ENCODE measurements at regions not wholly inside any gene's neighbourhood (a gene's known extent, or its start where the extent isn't known, plus 50 kb on each side); places are given as distances from the start of the nearest gene placed in this dataset.

- no peak overlapping the region for H3K4me3 Mint-ChIP-seq
- H3K9me3 Mint-ChIP-seq: no peaks in the 10 kb centered on the region
- no peaks in the 10 kb centered on the region for H3K27me3 ChIP-seq
- no peak overlapping the region for H3K9ac ChIP-seq
- no peaks in the 10 kb centered on the region for H3K27me3 Mint-ChIP-seq (ENCODE audit: insufficient read depth, low read depth)
- no peak overlapping the region for H3K4me2 ChIP-seq
- no peaks in the 10 kb centered on the region for H3K9me3 ChIP-seq (ENCODE audit: low read depth)
- H3K36me3 ChIP-seq: no peaks in the 10 kb centered on the region
- no peak overlapping the region for H3K4me3 ChIP-seq
- peak overlapping the region; percentile 0 for H2AFZ ChIP-seq (replicated peaks)
- TF ChIP-seq EZH2 (IDR thresholded peaks at IDR 0.05) (no peak), EZH2phosphoT487 (IDR thresholded peaks at IDR 0.05) (no peak)
- TF ChIP-seq, protein P1, sequence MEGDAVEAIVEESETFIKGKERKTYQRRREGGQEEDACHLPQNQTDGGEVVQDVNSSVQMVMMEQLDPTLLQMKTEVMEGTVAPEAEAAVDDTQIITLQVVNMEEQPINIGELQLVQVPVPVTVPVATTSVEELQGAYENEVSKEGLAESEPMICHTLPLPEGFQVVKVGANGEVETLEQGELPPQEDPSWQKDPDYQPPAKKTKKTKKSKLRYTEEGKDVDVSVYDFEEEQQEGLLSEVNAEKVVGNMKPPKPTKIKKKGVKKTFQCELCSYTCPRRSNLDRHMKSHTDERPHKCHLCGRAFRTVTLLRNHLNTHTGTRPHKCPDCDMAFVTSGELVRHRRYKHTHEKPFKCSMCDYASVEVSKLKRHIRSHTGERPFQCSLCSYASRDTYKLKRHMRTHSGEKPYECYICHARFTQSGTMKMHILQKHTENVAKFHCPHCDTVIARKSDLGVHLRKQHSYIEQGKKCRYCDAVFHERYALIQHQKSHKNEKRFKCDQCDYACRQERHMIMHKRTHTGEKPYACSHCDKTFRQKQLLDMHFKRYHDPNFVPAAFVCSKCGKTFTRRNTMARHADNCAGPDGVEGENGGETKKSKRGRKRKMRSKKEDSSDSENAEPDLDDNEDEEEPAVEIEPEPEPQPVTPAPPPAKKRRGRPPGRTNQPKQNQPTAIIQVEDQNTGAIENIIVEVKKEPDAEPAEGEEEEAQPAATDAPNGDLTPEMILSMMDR (IDR thresholded peaks at IDR 0.05): no peak
- no peaks in the 10 kb centered on the region for H3K79me2 ChIP-seq (ENCODE audit: low read depth)
- no peaks in the 10 kb centered on the region for H3K36me3 Mint-ChIP-seq
- H3K27ac ChIP-seq: no peak overlapping the region
- no peaks in the 10 kb centered on the region for H3K4me1 ChIP-seq
- no peak overlapping the region for H3K27ac Mint-ChIP-seq
- DNase-seq (ENCODE audit: low spot score): no peak
- H3F3A ChIP-seq (ENCODE audit: low read depth): no peaks in the 10 kb centered on the region
- no peaks in the 10 kb centered on the region for H3K4me1 Mint-ChIP-seq
- H4K20me1 ChIP-seq (ENCODE audit: low read depth): no peaks in the 10 kb centered on the region
Observed at GRCh38 chr5:117411701-117412100, 837.1 kb upstream of the SEMA6A start.

GRCh38 chr5:117405197-117405596, 830.6 kb upstream of the SEMA6A start:
- DNase-seq (ENCODE audit: low spot score): no peak
- Histone ChIP-seq H3K4me2 (no peak overlapping the region), H3K9me3 (ENCODE audit: low read depth) (no peaks in the 10 kb centered on the region), H3F3A (ENCODE audit: low read depth) (no peaks in the 10 kb centered on the region), H3K4me1 (no peaks in the 10 kb centered on the region), H3K4me3 (no peak overlapping the region), H3K79me2 (ENCODE audit: low read depth) (no peaks in the 10 kb centered on the region), H3K36me3 (no peaks in the 10 kb centered on the region), H3K9ac (no peak overlapping the region), H2AFZ (replicated peaks) (no peak overlapping the region), H4K20me1 (ENCODE audit: low read depth) (no peaks in the 10 kb centered on the region), H3K27me3 (no peaks in the 10 kb centered on the region), H3K27ac (no peak overlapping the region)
- TF ChIP-seq EZH2phosphoT487 (IDR thresholded peaks at IDR 0.05): no peak
- no peak overlapping the region for H3K4me3 Mint-ChIP-seq
- no peaks in the 10 kb centered on the region for H3K36me3 Mint-ChIP-seq
- H3K27me3 Mint-ChIP-seq (ENCODE audit: insufficient read depth, low read depth): no peaks in the 10 kb centered on the region
- no peak overlapping the region for H3K27ac Mint-ChIP-seq
- peaks cover 3% of the 10 kb centered on the region for H3K9me3 Mint-ChIP-seq
- H3K4me1 Mint-ChIP-seq: no peaks in the 10 kb centered on the region

DNA sequence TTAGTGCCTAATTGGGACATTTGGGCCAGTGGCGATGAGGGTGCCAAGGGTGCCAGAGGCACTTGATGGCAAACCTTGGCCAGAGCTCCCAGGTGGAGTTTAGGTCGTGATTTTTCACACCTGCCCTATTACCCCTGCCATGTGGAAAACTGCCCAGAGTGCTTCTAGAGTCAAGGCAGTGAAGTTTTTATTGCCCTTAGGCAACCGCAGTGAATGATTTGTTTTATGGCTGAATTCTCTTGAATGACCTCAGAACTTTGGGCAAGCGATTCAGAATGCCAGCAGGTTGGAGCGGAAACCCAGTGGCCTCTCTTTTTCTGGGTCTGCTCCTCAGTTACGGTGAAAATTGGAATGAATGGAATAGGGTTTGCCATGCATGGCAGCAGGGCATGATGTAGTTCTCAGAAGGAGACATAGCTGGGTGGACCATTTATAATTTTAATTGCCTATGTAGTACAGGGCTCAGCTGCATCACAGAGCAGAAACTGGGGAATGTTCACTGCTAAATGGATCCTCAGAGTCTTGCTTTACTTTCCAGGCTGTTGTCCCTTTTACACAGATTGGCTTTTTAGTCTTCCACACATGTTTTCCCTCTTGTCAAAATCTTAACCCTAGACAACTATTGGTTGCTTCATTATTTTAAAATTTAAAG, 820.0 kb upstream of the SEMA6A start:
- no peak for TF ChIP-seq EZH2 (IDR thresholded peaks at IDR 0.05)
- TF ChIP-seq EZH2phosphoT487 (IDR thresholded peaks at IDR 0.05): no peak
- TF ChIP-seq, protein P1 (IDR thresholded peaks at IDR 0.05): no peak
- Histone ChIP-seq H3K9ac (no peak overlapping the region), H3F3A (ENCODE audit: low read depth) (no peaks in the 10 kb centered on the region), H3K79me2 (ENCODE audit: low read depth) (no peaks in the 10 kb centered on the region), H3K36me3 (no peaks in the 10 kb centered on the region), H3K4me3 (no peak overlapping the region), H3K4me1 (no peaks in the 10 kb centered on the region), H2AFZ (replicated peaks) (no peak overlapping the region), H3K27ac (no peak overlapping the region), H3K27me3 (no peaks in the 10 kb centered on the region), H3K4me2 (no peak overlapping the region), H4K20me1 (ENCODE audit: low read depth) (no peaks in the 10 kb centered on the region), H3K9me3 (ENCODE audit: low read depth) (no peaks in the 10 kb centered on the region)
- Mint-ChIP-seq H3K9me3 (peaks cover 3% of the 10 kb centered on the region), H3K36me3 (no peaks in the 10 kb centered on the region), H3K4me1 (no peaks in the 10 kb centered on the region), H3K27me3 (ENCODE audit: insufficient read depth, low read depth) (no peaks in the 10 kb centered on the region), H3K4me3 (no peak overlapping the region), H3K27ac (no peak overlapping the region)
- no peak for DNase-seq (ENCODE audit: low spot score)

DNA sequence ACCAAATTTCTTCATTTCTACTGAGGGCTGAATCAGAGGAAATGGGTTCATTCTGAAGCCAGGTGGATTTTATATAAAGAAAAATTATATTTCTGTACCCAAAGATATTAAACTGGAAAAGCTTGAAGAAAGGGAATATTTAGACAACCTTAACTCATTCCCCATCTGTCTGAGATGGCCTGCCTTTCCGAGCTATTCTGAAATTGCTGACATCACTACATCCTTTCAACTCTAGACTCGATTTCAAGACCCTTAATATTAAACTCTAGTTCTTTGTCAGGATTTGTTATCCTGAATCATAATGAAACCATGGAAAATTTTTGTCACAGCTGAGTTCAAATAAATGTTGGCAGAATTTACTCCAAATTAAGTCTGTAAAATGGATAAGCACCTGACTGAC, 818.5 kb upstream of the SEMA6A start:
- Mint-ChIP-seq H3K9me3 (peaks cover 4% of the 10 kb centered on the region), H3K27me3 (ENCODE audit: insufficient read depth, low read depth) (no peaks in the 10 kb centered on the region), H3K4me3 (no peak overlapping the region), H3K36me3 (no peaks in the 10 kb centered on the region), H3K4me1 (no peaks in the 10 kb centered on the region), H3K27ac (no peak overlapping the region)
- DNase-seq (ENCODE audit: low spot score): no peak
- H3K9me3 ChIP-seq (ENCODE audit: low read depth): no peaks in the 10 kb centered on the region
- H3K27ac ChIP-seq: no peak overlapping the region
- H3K27me3 ChIP-seq: no peaks in the 10 kb centered on the region
- H3K4me1 ChIP-seq: no peaks in the 10 kb centered on the region
- no peaks in the 10 kb centered on the region for H4K20me1 ChIP-seq (ENCODE audit: low read depth)
- H3K4me3 ChIP-seq: no peak overlapping the region
- no peaks in the 10 kb centered on the region for H3K36me3 ChIP-seq
- H3K4me2 ChIP-seq: no peak overlapping the region
- H3K9ac ChIP-seq: no peak overlapping the region
- no peak overlapping the region for H2AFZ ChIP-seq (replicated peaks)
- no peaks in the 10 kb centered on the region for H3F3A ChIP-seq (ENCODE audit: low read depth)
- TF ChIP-seq EZH2phosphoT487 (IDR thresholded peaks at IDR 0.05) (no peak), EZH2 (IDR thresholded peaks at IDR 0.05) (no peak)
- TF ChIP-seq, protein P1 (IDR thresholded peaks at IDR 0.05): no peak
- H3K79me2 ChIP-seq (ENCODE audit: low read depth): no peaks in the 10 kb centered on the region

Measured in neural progenitor cell (in vitro differentiated cells).